ENCODE measurements at regions not wholly inside any gene's neighbourhood (a gene's known extent, or its start where the extent isn't known, plus 50 kb on each side); places are given as distances from the start of the nearest gene placed in this dataset.

- H3K27ac ChIP-seq (ENCODE audit: low read length in 2 of 2): no peak overlapping the region
- peaks cover 0 to 3% (median 0%) of the 10 kb centered on the region in 3 donors for H3K9me3 ChIP-seq (ENCODE audit: control extremely low read depth in 1 of 3, control insufficient read depth in 2 of 3, insufficient read depth in 1 of 3, low read length in 2 of 3)
- ATAC-seq (ENCODE audit: low read depth): no peak
- no peaks in the 10 kb centered on the region for H3K36me3 ChIP-seq (replicated peaks in 1 of 2; ENCODE audit: control extremely low read depth in 1 of 2, control insufficient read depth in 1 of 2, extremely low read depth in 1 of 2, insufficient read depth in 2 of 2, low read length in 1 of 2)
- WGBS (ENCODE audit: insufficient coverage): 50% methylated on average over 1 of the region's 2 CpGs
- H3K9ac ChIP-seq (ENCODE audit: low read length): no peak overlapping the region
- no peak for TF ChIP-seq CTCF (IDR thresholded peaks at IDR 0.05)
- no peak for TF ChIP-seq EZH2 (IDR thresholded peaks at IDR 0.05; ENCODE audit: borderline replicate concordance, insufficient read depth, low read depth, low read length, poor library complexity, severe bottlenecking)
- intact Hi-C loops (cut with micrococcal nuclease): no loop called here
- Mint-ChIP-seq H3K4me3 (no peak overlapping the region), H3K27me3 (peaks cover 3% of the 10 kb centered on the region), H3K9me3 (ENCODE audit: insufficient read depth) (no peaks in the 10 kb centered on the region), H3K27ac (no peak overlapping the region), H3K4me1 (no peaks in the 10 kb centered on the region)
- H3K79me2 ChIP-seq (ENCODE audit: control insufficient read depth, insufficient read depth, low read length): no peaks in the 10 kb centered on the region
- no peak overlapping the region for H3K4me3 ChIP-seq (ENCODE audit: control extremely low read depth in 1 of 5, extremely low read depth in 1 of 5, insufficient read depth in 1 of 5, low read depth in 2 of 5, low read length in 4 of 5)
- no peak for DNase-seq
- no peaks in the 10 kb centered on the region for H3K4me1 ChIP-seq (ENCODE audit: control insufficient read depth in 2 of 2, insufficient read depth in 2 of 2, low read length in 2 of 2)
- POLR2A ChIA-PET: no interaction called here
- no peak overlapping the region for H3K4me2 ChIP-seq (replicated peaks; ENCODE audit: low read depth, low read length, poor library complexity, severe bottlenecking)
- H4K20me1 ChIP-seq (ENCODE audit: control insufficient read depth, insufficient read depth, low read length, poor library complexity, severe bottlenecking): no peaks in the 10 kb centered on the region
- H2AFZ ChIP-seq (ENCODE audit: insufficient read depth, low read depth, low read length, poor library complexity, severe bottlenecking): no peak overlapping the region
- no peaks in the 10 kb centered on the region for H3K27me3 ChIP-seq (replicated peaks in 1 of 4; ENCODE audit: control extremely low read depth in 1 of 4, control insufficient read depth in 3 of 4, insufficient read depth in 4 of 4, low read length in 3 of 4)
- CTCF ChIA-PET: no interaction called here
Observed at GRCh38 chr13:34884366-34884765, 57.7 kb upstream of the NBEA start.

- no peaks in the 10 kb centered on the region for H4K20me1 ChIP-seq (ENCODE audit: control insufficient read depth, insufficient read depth, low read length, poor library complexity, severe bottlenecking)
- DNase-seq (no peak), ATAC-seq (ENCODE audit: low read depth) (no peak)
- Mint-ChIP-seq H3K9me3 (ENCODE audit: insufficient read depth) (no peaks in the 10 kb centered on the region), H3K27me3 (no peaks in the 10 kb centered on the region), H3K4me1 (no peaks in the 10 kb centered on the region), H3K27ac (no peak overlapping the region), H3K4me3 (no peak overlapping the region)
- intact Hi-C loops (cut with micrococcal nuclease): no loop called here
- TF ChIP-seq EZH2 (IDR thresholded peaks at IDR 0.05; ENCODE audit: borderline replicate concordance, insufficient read depth, low read depth, low read length, poor library complexity, severe bottlenecking): no peak
- TF ChIP-seq CTCF (IDR thresholded peaks at IDR 0.05): no peak
- H3K27me3 ChIP-seq (replicated peaks in 1 of 4; ENCODE audit: control extremely low read depth in 1 of 4, control insufficient read depth in 3 of 4, insufficient read depth in 4 of 4, low read length in 3 of 4): no peaks in the 10 kb centered on the region
- no peak overlapping the region for H3K27ac ChIP-seq (ENCODE audit: low read length in 2 of 2)
- no peak overlapping the region for H3K9ac ChIP-seq (ENCODE audit: low read length)
- H3K4me3 ChIP-seq (ENCODE audit: control extremely low read depth in 1 of 5, extremely low read depth in 1 of 5, insufficient read depth in 1 of 5, low read depth in 2 of 5, low read length in 4 of 5): no peak overlapping the region
- H3K4me2 ChIP-seq (replicated peaks; ENCODE audit: low read depth, low read length, poor library complexity, severe bottlenecking): no peak overlapping the region
- ChIA-PET CTCF (interaction anchor here (0.7 kb wide), 1 partner anchor 10 kb away, joined by 3 read pairs; no protein-coding TSS in a partner anchor), POLR2A (no interaction called here)
- H3K79me2 ChIP-seq (ENCODE audit: control insufficient read depth, insufficient read depth, low read length): no peaks in the 10 kb centered on the region
- 100% methylated on average over 1 of the region's 2 CpGs for WGBS (ENCODE audit: insufficient coverage)
- no peaks in the 10 kb centered on the region for H3K36me3 ChIP-seq (replicated peaks in 1 of 2; ENCODE audit: control extremely low read depth in 1 of 2, control insufficient read depth in 1 of 2, extremely low read depth in 1 of 2, insufficient read depth in 2 of 2, low read length in 1 of 2)
- H3K4me1 ChIP-seq (ENCODE audit: control insufficient read depth in 2 of 2, insufficient read depth in 2 of 2, low read length in 2 of 2): no peaks in the 10 kb centered on the region
- H2AFZ ChIP-seq (ENCODE audit: insufficient read depth, low read depth, low read length, poor library complexity, severe bottlenecking): no peak overlapping the region
- H3K9me3 ChIP-seq (ENCODE audit: control extremely low read depth in 1 of 3, control insufficient read depth in 2 of 3, insufficient read depth in 1 of 3, low read length in 2 of 3): peaks cover 0 to 3% (median 0%) of the 10 kb centered on the region in 3 donors
Observed at GRCh38 chr13:34886121-34886875, 55.8 kb upstream of the NBEA start.
